ENCODE measurements at regions not wholly inside any gene's neighbourhood (a gene's known extent, or its start where the extent isn't known, plus 50 kb on each side); places are given as distances from the start of the nearest gene placed in this dataset.

- Histone ChIP-seq H3K9me3 (peaks cover 0 to 17% (median 0%) of the 10 kb centered on the region in 4 donors), H3K4me3 (no peak overlapping the region), H3K36me3 (no peaks in the 10 kb centered on the region), H3K27ac (no peak overlapping the region), H3K4me1 (no peaks in the 10 kb centered on the region), H3K27me3 (no peaks in the 10 kb centered on the region)
- DNase-seq (ENCODE audit: low spot score in 2 of 2), result no peak
- 82 to 85% methylated on average over 3 of the region's 3 CpGs for WGBS, 2 donors
- no peak for TF ChIP-seq CTCF (IDR thresholded peaks at IDR 0.05)
- TF ChIP-seq EP300 (IDR thresholded peaks at IDR 0.05), result no peak
- no peak for TF ChIP-seq POLR2A (IDR thresholded peaks at IDR 0.05)
Observed at GRCh38 chr3:162332344-162332743, 835.7 kb downstream of the OTOL1 start.

- 76 to 90% methylated on average over 3 of the region's 3 CpGs for WGBS, 2 donors
- Histone ChIP-seq H3K4me3 (no peak overlapping the region), H3K36me3 (no peaks in the 10 kb centered on the region), H3K27ac (no peak overlapping the region), H3K4me1 (no peaks in the 10 kb centered on the region), H3K27me3 (no peaks in the 10 kb centered on the region), H3K9me3 (peaks cover 0 to 17% (median 0%) of the 10 kb centered on the region in 4 donors)
- TF ChIP-seq CTCF (IDR thresholded peaks at IDR 0.05) (no peak), POLR2A (IDR thresholded peaks at IDR 0.05) (no peak), EP300 (IDR thresholded peaks at IDR 0.05) (no peak)
- DNase-seq (ENCODE audit: low spot score in 2 of 2), result no peak
Observed at GRCh38 chr3:162334537-162334936, 837.9 kb downstream of the OTOL1 start.

GRCh38 chr3:162337630-162338029 lies 841.0 kb downstream of the OTOL1 start:
- Histone ChIP-seq H3K4me1 (no peaks in the 10 kb centered on the region), H3K9me3 (peaks cover 0 to 17% (median 0%) of the 10 kb centered on the region in 4 donors), H3K27ac (no peak overlapping the region), H3K27me3 (no peaks in the 10 kb centered on the region), H3K4me3 (no peak overlapping the region), H3K36me3 (no peaks in the 10 kb centered on the region)
- DNase-seq (ENCODE audit: low spot score in 2 of 2), result no peak
- TF ChIP-seq POLR2A (IDR thresholded peaks at IDR 0.05), result no peak
- TF ChIP-seq EP300 (IDR thresholded peaks at IDR 0.05), result no peak
- TF ChIP-seq CTCF (IDR thresholded peaks at IDR 0.05), result no peak
- 62 to 67% methylated on average over 1 of the region's 1 CpG for WGBS, 2 donors

- no peaks in the 10 kb centered on the region for H3K36me3 ChIP-seq
- no peak overlapping the region for H3K4me3 ChIP-seq
- H3K27ac ChIP-seq, result no peak overlapping the region
- DNase-seq (ENCODE audit: low spot score in 2 of 2), result no peak
- no peaks in the 10 kb centered on the region for H3K4me1 ChIP-seq
- peaks cover 0 to 16% (median 0%) of the 10 kb centered on the region in 4 donors for H3K9me3 ChIP-seq
- TF ChIP-seq POLR2A (IDR thresholded peaks at IDR 0.05) (no peak), CTCF (IDR thresholded peaks at IDR 0.05) (no peak), EP300 (IDR thresholded peaks at IDR 0.05) (no peak)
- no peaks in the 10 kb centered on the region for H3K27me3 ChIP-seq
Observed at GRCh38 chr3:162338514-162338913, 841.9 kb downstream of the OTOL1 start.

GRCh38 chr3:162348912-162349311 lies 852.3 kb downstream of the OTOL1 start:
- 40 to 43% methylated on average over 2 of the region's 2 CpGs for WGBS, 2 donors
- H3K4me1 ChIP-seq, result no peaks in the 10 kb centered on the region
- no peak overlapping the region for H3K27ac ChIP-seq
- no peak for DNase-seq (ENCODE audit: low spot score in 2 of 2)
- H3K4me3 ChIP-seq, result no peak overlapping the region
- H3K27me3 ChIP-seq, result no peaks in the 10 kb centered on the region
- H3K9me3 ChIP-seq, result no peaks in the 10 kb centered on the region
- no peak for TF ChIP-seq CTCF (IDR thresholded peaks at IDR 0.05)
- no peak for TF ChIP-seq POLR2A (IDR thresholded peaks at IDR 0.05)
- TF ChIP-seq EP300 (IDR thresholded peaks at IDR 0.05), result no peak
- no peaks in the 10 kb centered on the region for H3K36me3 ChIP-seq

Measured in tibial nerve (tissue), 4 donors.